ENCODE measurements at regions not wholly inside any gene's neighbourhood (a gene's known extent, or its start where the extent isn't known, plus 50 kb on each side); places are given as distances from the start of the nearest gene placed in this dataset.

- no peaks in the 10 kb centered on the region for H4K20me1 ChIP-seq (ENCODE audit: low read depth, low read length)
- H3F3A ChIP-seq (ENCODE audit: insufficient read depth) = no peaks in the 10 kb centered on the region
- H3K9me2 ChIP-seq (replicated peaks; ENCODE audit: insufficient read depth, low read length) = no peaks in the 10 kb centered on the region
- no peak overlapping the region for H3K27ac ChIP-seq (ENCODE audit: low read depth, low read length)
- no peaks in the 10 kb centered on the region for H3K9me3 ChIP-seq (ENCODE audit: insufficient read depth, low read length)
- H3K79me2 ChIP-seq (ENCODE audit: insufficient read depth, low read length) = no peaks in the 10 kb centered on the region
- H3K4me3 ChIP-seq (ENCODE audit: insufficient read depth, low read length, poor library complexity, severe bottlenecking) = no peak overlapping the region
- H2AFZ ChIP-seq (ENCODE audit: low read depth, low read length, severe bottlenecking) = no peak overlapping the region
- H3K36me3 ChIP-seq (ENCODE audit: low read length) = no peaks in the 10 kb centered on the region
- H3K9ac ChIP-seq (ENCODE audit: low read length) = no peak overlapping the region
- TF ChIP-seq, protein P1, sequence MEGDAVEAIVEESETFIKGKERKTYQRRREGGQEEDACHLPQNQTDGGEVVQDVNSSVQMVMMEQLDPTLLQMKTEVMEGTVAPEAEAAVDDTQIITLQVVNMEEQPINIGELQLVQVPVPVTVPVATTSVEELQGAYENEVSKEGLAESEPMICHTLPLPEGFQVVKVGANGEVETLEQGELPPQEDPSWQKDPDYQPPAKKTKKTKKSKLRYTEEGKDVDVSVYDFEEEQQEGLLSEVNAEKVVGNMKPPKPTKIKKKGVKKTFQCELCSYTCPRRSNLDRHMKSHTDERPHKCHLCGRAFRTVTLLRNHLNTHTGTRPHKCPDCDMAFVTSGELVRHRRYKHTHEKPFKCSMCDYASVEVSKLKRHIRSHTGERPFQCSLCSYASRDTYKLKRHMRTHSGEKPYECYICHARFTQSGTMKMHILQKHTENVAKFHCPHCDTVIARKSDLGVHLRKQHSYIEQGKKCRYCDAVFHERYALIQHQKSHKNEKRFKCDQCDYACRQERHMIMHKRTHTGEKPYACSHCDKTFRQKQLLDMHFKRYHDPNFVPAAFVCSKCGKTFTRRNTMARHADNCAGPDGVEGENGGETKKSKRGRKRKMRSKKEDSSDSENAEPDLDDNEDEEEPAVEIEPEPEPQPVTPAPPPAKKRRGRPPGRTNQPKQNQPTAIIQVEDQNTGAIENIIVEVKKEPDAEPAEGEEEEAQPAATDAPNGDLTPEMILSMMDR (IDR thresholded peaks at IDR 0.05; ENCODE audit: insufficient read depth, low read length, poor library complexity, severe bottlenecking) = no peak
- no peak for TF ChIP-seq EZH2phosphoT487 (conservative IDR thresholded peaks at IDR 0.05; ENCODE audit: low read length)
- H3K4me2 ChIP-seq (ENCODE audit: low read depth, low read length, poor library complexity, severe bottlenecking) = no peak overlapping the region
- no peaks in the 10 kb centered on the region for H3K27me3 ChIP-seq (ENCODE audit: low read length)
These were observed 103.3 kb upstream of the VRK2 start for GRCh38 chr2:57943315-57943714.

DNA sequence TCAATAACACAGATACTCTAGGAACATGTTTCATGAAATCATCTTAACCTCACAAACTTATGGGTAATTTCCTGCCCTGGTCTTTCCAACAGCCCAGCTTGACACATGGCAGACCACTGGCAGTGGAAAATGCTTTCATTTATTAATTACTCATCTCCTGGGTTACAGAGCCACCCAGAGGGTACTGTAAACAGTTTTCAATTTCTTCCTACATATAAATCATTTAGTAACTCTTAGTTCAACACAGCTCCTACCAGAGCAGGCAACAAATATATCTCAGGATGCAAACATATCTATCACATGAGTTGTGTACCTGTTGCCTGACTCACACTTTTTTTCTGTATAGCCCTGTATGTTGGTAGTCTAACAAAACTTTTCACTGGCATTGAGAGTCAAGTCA, 99.2 kb upstream of the VRK2 start:
- Histone ChIP-seq H3K36me3 (ENCODE audit: low read length) (no peaks in the 10 kb centered on the region), H4K20me1 (ENCODE audit: low read depth, low read length) (no peaks in the 10 kb centered on the region), H3K9ac (ENCODE audit: low read length) (no peak overlapping the region), H3K27me3 (ENCODE audit: low read length) (no peaks in the 10 kb centered on the region), H3K9me2 (replicated peaks; ENCODE audit: insufficient read depth, low read length) (no peaks in the 10 kb centered on the region), H3K9me3 (ENCODE audit: insufficient read depth, low read length) (no peaks in the 10 kb centered on the region), H3K4me3 (ENCODE audit: insufficient read depth, low read length, poor library complexity, severe bottlenecking) (no peak overlapping the region), H2AFZ (ENCODE audit: low read depth, low read length, severe bottlenecking) (no peak overlapping the region), H3K79me2 (ENCODE audit: insufficient read depth, low read length) (no peaks in the 10 kb centered on the region), H3K27ac (ENCODE audit: low read depth, low read length) (no peak overlapping the region), H3K4me2 (ENCODE audit: low read depth, low read length, poor library complexity, severe bottlenecking) (no peak overlapping the region), H3F3A (ENCODE audit: insufficient read depth) (no peaks in the 10 kb centered on the region)
- TF ChIP-seq EZH2phosphoT487 (conservative IDR thresholded peaks at IDR 0.05; ENCODE audit: low read length) = no peak
- TF ChIP-seq, protein P1 (IDR thresholded peaks at IDR 0.05; ENCODE audit: insufficient read depth, low read length, poor library complexity, severe bottlenecking) = no peak

DNA sequence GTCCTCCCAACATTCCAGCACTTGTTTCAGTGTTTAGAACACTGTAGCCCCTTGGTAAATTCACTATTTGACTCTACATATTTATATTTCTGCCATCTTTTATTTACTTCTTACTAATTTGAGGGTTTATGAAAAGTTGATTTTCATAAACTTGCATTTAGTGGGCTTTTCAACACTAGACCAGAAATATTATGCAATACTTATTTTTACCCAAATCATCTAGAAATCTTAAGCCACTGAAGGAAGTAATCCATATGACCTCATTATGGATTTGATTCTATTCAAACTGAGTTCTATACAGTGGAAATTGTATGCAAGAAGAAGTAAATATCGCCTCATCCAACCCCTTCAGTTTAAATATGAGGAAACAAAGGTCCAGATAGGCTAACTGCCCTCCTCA, 92.6 kb upstream of the VRK2 start:
- no peak overlapping the region for H3K9ac ChIP-seq (ENCODE audit: low read length)
- H3K9me3 ChIP-seq (ENCODE audit: insufficient read depth, low read length) = no peaks in the 10 kb centered on the region
- H3K9me2 ChIP-seq (replicated peaks; ENCODE audit: insufficient read depth, low read length) = no peaks in the 10 kb centered on the region
- no peak overlapping the region for H3K4me3 ChIP-seq (ENCODE audit: insufficient read depth, low read length, poor library complexity, severe bottlenecking)
- H4K20me1 ChIP-seq (ENCODE audit: low read depth, low read length) = no peaks in the 10 kb centered on the region
- no peaks in the 10 kb centered on the region for H3K27me3 ChIP-seq (ENCODE audit: low read length)
- no peak overlapping the region for H2AFZ ChIP-seq (ENCODE audit: low read depth, low read length, severe bottlenecking)
- no peak for TF ChIP-seq EZH2phosphoT487 (conservative IDR thresholded peaks at IDR 0.05; ENCODE audit: low read length)
- TF ChIP-seq, protein P1 (IDR thresholded peaks at IDR 0.05; ENCODE audit: insufficient read depth, low read length, poor library complexity, severe bottlenecking) = no peak
- H3K27ac ChIP-seq (ENCODE audit: low read depth, low read length) = no peak overlapping the region
- no peaks in the 10 kb centered on the region for H3K79me2 ChIP-seq (ENCODE audit: insufficient read depth, low read length)
- H3K36me3 ChIP-seq (ENCODE audit: low read length) = no peaks in the 10 kb centered on the region
- H3K4me2 ChIP-seq (ENCODE audit: low read depth, low read length, poor library complexity, severe bottlenecking) = no peak overlapping the region
- H3F3A ChIP-seq (ENCODE audit: insufficient read depth) = no peaks in the 10 kb centered on the region

Measured in SU-DHL-6 (cell line).